Stimulated activated CD4-positive, alpha-beta T cell treated with anti-CD3 and anti-CD28 coated beads, Interleukin-12 subunit alpha, Interleukin-12 subunit beta, amount 100 ng/mL, for 4 hours (primary cell): ENCODE measurements at regions not wholly inside any gene's neighbourhood (a gene's known extent, or its start where the extent isn't known, plus 50 kb on each side); places are given as distances from the start of the nearest gene placed in this dataset.

Source experiments
- DNase-seq: peaks from one replicate; pipeline ENCODE4 v3.0.0-alpha.2; 2020

GRCh38 chr2:39538718-39539117 is 101.6 kb upstream of the MAP4K3 start:
- no peak for DNase-seq

GRCh38 chr2:39540414-39540813 is 103.3 kb upstream of the MAP4K3 start:
- DNase-seq = no peak

- DNase-seq = no peak
Measured at GRCh38 chr2:39541011-39541930, 104.2 kb upstream of the MAP4K3 start.

- no peak for DNase-seq
Measured at GRCh38 chr2:39542523-39542922, 105.4 kb upstream of the MAP4K3 start.

GRCh38 chr2:39545957-39546356 is 108.9 kb upstream of the MAP4K3 start:
- DNase-seq = no peak

GRCh38 chr2:39546409-39546808 is 109.3 kb upstream of the MAP4K3 start:
- no peak for DNase-seq

GRCh38 chr2:39546937-39547336 is 109.9 kb upstream of the MAP4K3 start:
- DNase-seq = no peak

GRCh38 chr2:39547811-39548719 is 111.0 kb upstream of the MAP4K3 start:
- DNase-seq = no peak

GRCh38 chr2:39549000-39549399 is 111.9 kb upstream of the MAP4K3 start:
- no peak for DNase-seq

- no peak for DNase-seq
Measured at GRCh38 chr2:39549718-39550464, 112.8 kb upstream of the MAP4K3 start.

GRCh38 chr2:39550701-39551285 is 113.7 kb upstream of the MAP4K3 start:
- DNase-seq = no peak

- DNase-seq = no peak
Measured at GRCh38 chr2:39558906-39559305, 106.8 kb upstream of the TMEM178A start.

- no peak for DNase-seq
Measured at GRCh38 chr2:39563572-39563971, 102.1 kb upstream of the TMEM178A start.

GRCh38 chr2:39567507-39567906 is 98.2 kb upstream of the TMEM178A start:
- no peak for DNase-seq

GRCh38 chr2:39568116-39568515 is 97.6 kb upstream of the TMEM178A start:
- no peak for DNase-seq

- DNase-seq = no peak
Measured at GRCh38 chr2:39568561-39569006, 97.1 kb upstream of the TMEM178A start.

GRCh38 chr2:39570130-39570555 is 95.6 kb upstream of the TMEM178A start:
- DNase-seq = no peak

GRCh38 chr2:39570614-39571013 is 95.1 kb upstream of the TMEM178A start:
- DNase-seq = no peak

- DNase-seq = no peak
Measured at GRCh38 chr2:39571111-39571731, 94.5 kb upstream of the TMEM178A start.

- no peak for DNase-seq
Measured at GRCh38 chr2:39573276-39573675, 92.4 kb upstream of the TMEM178A start.

- DNase-seq = no peak
Measured at GRCh38 chr2:39581866-39582265, 83.9 kb upstream of the TMEM178A start.

- no peak for DNase-seq
Measured at GRCh38 chr2:39583213-39583612, 82.5 kb upstream of the TMEM178A start.
